Activated CD8-positive, alpha-beta memory T cell treated with anti-CD3 and anti-CD28 coated beads for 24 hours (primary cell): ENCODE measurements at regions not wholly inside any gene's neighbourhood (a gene's known extent, or its start where the extent isn't known, plus 50 kb on each side); places are given as distances from the start of the nearest gene placed in this dataset.

ENCODE experiments used
- DNase-seq: peaks from one replicate; pipeline ENCODE4 v3.0.0-alpha.2; 2020

- DNase-seq, result no peak
These were observed 135.9 kb downstream of the PAH start for GRCh38 chr12:102781117-102781516.

- DNase-seq, result no peak
These were observed 141.0 kb downstream of the PAH start for GRCh38 chr12:102776041-102776440.

DNA sequence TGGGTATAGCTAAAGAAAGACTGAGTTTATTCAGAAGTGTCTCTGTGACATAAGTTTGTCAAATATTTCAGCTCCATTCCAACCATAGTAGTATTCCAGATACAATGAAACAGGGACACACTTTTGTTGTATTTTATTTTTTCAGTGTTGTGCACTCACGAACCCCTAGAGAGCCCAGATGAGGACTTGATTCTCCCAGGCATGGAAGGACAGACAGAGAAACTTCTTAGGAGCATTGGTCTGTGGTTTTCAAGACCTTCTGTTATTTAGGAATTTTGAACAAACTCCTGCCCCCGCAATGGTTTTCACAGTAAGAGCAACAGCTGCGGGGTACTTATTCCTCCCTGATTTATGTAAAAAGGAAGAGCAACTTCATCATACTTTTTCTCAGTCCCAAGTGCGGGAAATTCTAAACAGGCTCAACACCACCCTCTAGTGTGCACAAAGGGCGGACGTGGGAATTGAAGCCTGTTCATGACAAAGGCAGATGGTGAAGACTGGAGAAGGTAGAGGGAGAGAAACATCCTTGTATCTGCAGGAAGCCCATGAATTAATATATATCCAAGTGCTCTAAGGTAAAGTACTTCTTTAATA lies 147.6 kb downstream of the PAH start:
- DNase-seq, result peak; percentile 64

DNA sequence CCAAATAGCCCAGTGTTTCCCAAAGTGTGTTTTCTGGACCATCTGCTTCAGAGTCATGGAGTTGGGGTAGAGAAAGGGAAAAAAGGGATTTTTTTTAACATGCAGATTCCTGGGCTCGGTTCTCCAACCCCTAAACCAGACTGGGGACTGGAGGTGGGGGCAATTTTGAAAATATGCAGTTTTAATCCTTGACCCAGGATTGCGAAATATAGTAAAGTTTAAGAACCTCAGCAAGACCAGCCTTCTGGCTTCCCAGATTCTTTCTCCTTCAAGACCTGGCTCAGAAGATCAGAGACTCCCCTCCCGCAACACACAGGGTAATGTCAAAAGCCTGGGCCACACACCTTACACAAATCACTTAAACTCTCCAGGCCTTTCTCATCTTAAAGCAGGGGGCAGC lies 150.1 kb downstream of the PAH start:
- no peak for DNase-seq

DNA sequence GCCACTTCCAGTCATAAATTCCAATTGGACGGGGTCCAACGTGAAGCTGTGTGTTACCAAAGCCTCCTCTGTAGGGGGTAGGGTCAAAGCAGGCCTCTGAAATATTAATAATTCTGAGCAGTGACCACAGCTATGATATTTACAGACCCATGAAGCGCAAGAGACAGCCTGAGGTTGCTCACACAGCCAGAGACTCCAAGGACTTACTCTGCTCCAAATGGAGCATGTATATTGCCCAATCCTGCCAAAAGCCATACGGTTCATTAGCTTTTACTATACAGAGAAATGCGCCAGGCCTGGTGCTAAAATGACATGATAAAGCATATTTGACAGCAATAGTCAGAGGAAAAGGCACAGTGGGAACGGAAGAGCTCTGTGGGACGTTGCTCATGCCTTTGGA lies 151.3 kb downstream of the PAH start:
- DNase-seq, result no peak

GRCh38 chr12:102763471-102763870 lies 153.6 kb downstream of the PAH start:
- DNase-seq, result no peak

- DNase-seq, result no peak
These were observed 154.0 kb downstream of the PAH start for GRCh38 chr12:102763061-102763460.

DNA sequence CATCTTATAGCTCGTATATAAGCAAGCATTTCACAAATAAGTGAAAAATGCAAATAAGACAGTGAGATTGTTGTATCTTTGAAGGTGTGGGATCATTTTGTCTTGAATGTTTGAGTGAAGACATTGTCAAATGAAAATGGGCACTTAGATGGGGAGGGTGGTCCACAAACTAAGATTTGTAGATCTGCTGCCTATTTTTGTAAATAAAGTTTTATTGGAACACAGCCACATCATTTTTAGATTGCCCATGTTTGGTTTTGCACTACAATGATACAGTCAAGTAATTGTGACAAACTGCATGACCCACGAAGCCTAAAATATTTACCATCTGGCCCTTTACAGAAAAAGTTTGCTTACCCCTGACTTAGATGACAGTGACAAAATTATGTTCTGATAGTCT lies 156.7 kb downstream of the PAH start:
- DNase-seq, result no peak

DNA sequence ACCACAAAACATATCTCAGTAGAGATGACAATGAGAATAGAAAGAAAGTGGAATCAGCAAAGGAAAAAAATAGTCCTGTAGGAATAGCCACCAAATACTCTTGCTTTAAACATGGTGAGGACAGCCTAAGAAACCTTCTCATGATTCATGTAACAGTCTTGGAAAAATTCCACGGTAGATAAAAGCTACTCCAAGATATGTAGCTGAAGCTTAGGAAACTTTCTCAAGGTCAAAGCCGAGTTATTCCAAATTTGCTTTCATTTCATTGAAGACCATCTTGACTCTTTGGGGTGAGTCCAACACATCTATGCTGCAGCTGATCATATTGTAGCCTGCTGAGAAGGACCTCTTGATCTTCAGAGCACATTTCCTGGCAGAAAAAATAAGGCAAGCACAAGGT lies 157.6 kb downstream of the PAH start:
- no peak for DNase-seq

- no peak for DNase-seq
These were observed 159.2 kb downstream of the PAH start for GRCh38 chr12:102757882-102758226.

- DNase-seq, result no peak
These were observed 159.7 kb downstream of the PAH start for GRCh38 chr12:102757154-102757881.

GRCh38 chr12:102756530-102756929 lies 160.5 kb downstream of the PAH start:
- no peak for DNase-seq

DNA sequence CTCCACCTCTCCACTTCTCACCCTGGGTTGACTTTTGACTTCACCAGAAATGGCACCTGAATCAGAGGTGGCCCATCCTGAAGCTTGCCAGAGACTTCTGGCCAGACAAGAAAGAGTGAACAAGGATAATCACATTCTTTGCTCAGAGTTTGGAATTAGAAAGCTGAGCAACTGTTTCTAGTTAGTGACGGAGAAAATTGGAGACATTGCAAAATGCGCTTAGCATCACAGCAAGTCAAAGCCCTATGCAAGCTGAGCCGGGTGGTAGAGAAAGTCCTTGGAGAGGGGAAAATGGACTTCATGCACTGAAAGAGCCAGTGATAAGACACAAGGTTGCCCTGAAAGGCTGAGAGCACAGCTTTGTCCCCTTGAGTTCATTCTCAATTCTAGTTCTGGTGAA lies 161.8 kb downstream of the PAH start:
- DNase-seq, result no peak

DNA sequence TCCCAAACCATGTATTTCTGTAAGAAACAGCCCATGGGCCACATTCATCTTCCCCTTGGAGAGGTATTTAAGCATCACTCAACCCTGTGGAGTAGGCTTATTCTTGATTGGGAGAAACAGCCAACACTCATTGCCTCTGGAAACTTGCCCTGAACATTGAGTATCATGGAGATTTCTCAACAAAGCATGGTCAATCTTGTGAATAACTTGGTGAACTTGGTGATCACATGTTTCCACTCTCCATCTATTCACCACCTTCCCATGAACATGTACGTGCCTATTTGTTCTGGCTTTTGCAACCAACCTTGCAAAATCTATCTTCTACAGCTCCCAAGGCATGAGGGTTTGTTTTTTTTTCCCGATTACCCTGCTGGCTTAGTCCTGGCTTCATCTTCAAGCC lies 163.2 kb downstream of the PAH start:
- DNase-seq, result no peak

DNA sequence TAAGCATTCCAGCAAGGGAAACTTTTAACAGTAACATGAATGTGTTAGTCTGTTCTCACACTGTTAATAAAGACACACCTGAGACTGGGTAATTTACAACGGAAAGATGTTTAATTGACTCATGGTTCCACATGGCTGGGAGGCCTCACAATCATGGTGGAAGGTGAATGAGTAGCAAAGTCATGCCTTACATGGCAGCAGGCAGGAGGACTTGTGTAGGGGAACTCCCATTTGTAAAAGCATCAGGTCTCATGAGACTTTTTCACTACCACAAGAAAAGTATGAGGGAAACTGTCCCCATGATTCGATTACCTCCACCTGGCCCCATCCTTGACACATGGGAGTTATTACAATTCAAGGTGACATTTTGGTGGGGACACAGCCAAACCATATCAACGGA lies 168.3 kb downstream of the PAH start:
- no peak for DNase-seq

- DNase-seq, result no peak
These were observed 170.1 kb downstream of the PAH start for GRCh38 chr12:102746963-102747362.

GRCh38 chr12:102745971-102746600 lies 171.0 kb downstream of the PAH start:
- DNase-seq, result no peak

DNA sequence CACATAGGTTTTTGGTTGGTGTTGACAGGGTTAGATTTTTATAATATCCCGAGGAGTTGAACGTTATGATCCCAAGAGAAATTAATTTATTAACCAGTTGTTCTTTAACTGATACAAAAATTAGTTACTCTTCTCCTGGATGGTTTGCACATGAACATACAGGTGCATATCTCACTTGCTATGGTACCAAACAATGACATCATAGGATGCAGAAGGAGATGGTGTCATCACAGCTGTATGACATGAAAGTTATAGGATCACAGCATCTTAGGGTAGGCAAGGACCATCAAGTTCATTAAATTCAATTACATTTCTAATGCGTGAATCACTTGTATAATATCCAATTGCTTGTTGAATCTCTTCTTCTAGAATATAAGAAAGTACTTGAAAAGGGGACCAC lies 175.8 kb downstream of the PAH start:
- DNase-seq, result no peak

GRCh38 chr12:102740141-102740955 lies 176.7 kb downstream of the PAH start:
- DNase-seq, result no peak

DNA sequence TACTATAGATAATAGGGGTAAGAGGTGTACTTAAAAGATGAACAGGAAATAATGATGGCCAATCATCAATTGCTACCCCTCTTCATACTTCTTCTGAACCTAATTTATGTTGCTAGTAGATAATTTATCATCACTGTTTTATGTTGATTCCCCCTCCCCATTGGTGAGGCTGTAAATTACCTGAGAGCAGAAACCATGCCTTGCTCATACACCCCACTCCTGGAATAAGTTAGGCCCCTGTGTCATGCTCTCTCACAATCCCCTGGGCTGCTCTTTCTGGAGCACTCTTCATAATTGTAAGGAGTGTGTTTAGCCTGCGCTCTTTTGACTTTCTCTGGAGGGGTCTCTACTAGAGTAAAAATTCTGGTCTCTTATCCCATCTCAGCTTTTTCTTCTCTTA lies 180.7 kb downstream of the PAH start:
- no peak for DNase-seq

- DNase-seq, result no peak
These were observed 181.9 kb downstream of the PAH start for GRCh38 chr12:102735104-102735503.

- DNase-seq, result no peak
These were observed 186.0 kb downstream of the PAH start for GRCh38 chr12:102730996-102731395.

DNA sequence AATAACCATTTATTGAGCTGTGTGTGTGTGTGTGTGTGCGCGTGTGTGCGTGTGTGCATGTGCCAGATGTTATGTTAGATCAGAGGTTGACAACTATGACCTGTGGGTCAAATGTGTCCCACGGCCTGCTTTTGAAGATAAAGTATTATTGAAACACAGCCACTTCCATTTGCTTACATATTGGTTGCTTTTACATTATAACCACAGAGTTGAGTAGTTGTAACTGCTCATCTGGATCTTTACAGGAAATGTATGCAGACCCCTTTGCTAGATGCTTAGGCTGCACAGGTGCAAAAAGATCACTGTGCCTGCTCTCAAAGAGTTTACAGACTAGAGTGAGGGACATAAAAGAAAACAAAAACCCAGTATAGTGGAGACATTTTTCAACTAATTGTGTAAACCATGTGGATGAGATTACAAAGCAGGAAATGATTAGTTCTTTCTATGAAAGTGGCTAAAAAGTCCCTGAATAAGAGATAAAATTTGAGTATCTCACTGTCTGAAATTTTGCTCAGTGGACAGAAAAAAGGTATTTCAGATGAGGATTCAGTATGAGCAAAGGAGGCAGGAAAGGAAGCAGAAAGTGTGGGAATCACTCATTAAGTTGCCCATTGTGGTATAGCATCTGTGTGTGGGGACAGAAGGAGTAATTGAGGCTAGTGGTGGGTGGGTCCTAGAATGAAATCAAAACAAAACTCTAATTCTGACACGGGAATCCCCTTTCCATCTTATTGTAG lies 188.4 kb downstream of the PAH start:
- no peak for DNase-seq
